Bronchial epithelial cell (primary cell): ENCODE measurements at regions not wholly inside any gene's neighbourhood (a gene's known extent, or its start where the extent isn't known, plus 50 kb on each side); places are given as distances from the start of the nearest gene placed in this dataset.

ENCODE experiments used
- DNase-seq: peaks from one replicate; pipeline ENCODE4 v3.0.0-alpha.2; 2010; ENCODE audit warnings: low read depth
- FAIRE-seq: peaks from 2 replicates; lab custom pipeline; 2011; peaks lifted over from hg19 to GRCh38; lab: Jason Lieb, UNC
- H3K27me3 ChIP-seq: 2 replicates; pipeline ENCODE4 v1.5.1; 2011; ENCODE audit warnings: low read length; ENCODE audit not compliant: control insufficient read depth, insufficient read depth
- H3K36me3 ChIP-seq: 2 replicates; pipeline ENCODE4 v1.5.1; 2011; ENCODE audit warnings: low read length; ENCODE audit not compliant: control insufficient read depth, insufficient read depth
- H3K4me3 ChIP-seq: 2 replicates; pipeline ENCODE4 v1.5.1; 2011; ENCODE audit warnings: mild to moderate bottlenecking, low read depth, low read length, control low read depth
- CTCF ChIP-seq: IDR thresholded peaks from 2 replicates; pipeline ENCODE4 v1.5.1; 2011; ENCODE audit warnings: mild to moderate bottlenecking, moderate library complexity, low read length, control low read depth, inconsistent platforms; ENCODE audit not compliant: insufficient read depth, severe bottlenecking

GRCh38 chr11:122177238-122177637, 61.2 kb upstream of the BLID start:
- DNase-seq (no peak), FAIRE-seq (no peak)
- no peak for TF ChIP-seq CTCF
- no peaks in the 10 kb centered on the region for H3K27me3 ChIP-seq
- no peaks in the 10 kb centered on the region for H3K36me3 ChIP-seq
- no peak overlapping the region for H3K4me3 ChIP-seq

GRCh38 chr11:122176651-122177050, 60.6 kb upstream of the BLID start:
- H3K4me3 ChIP-seq = no peak overlapping the region
- FAIRE-seq = no peak

GRCh38 chr11:122175306-122175705, 59.3 kb upstream of the BLID start:
- DNase-seq (no peak), FAIRE-seq (no peak)
- Histone ChIP-seq H3K4me3 (no peak overlapping the region), H3K36me3 (no peaks in the 10 kb centered on the region), H3K27me3 (no peaks in the 10 kb centered on the region)
- TF ChIP-seq CTCF = no peak

More at GRCh38 chr11:122176651-122177050, 60.6 kb upstream of the BLID start:
- no peaks in the 10 kb centered on the region for H3K36me3 ChIP-seq
- no peaks in the 10 kb centered on the region for H3K27me3 ChIP-seq
- peak; percentile 69 for DNase-seq
- TF ChIP-seq CTCF = no peak

GRCh38 chr11:122173587-122173986, 57.6 kb upstream of the BLID start:
- no peak for TF ChIP-seq CTCF
- DNase-seq = no peak
- Histone ChIP-seq H3K27me3 (no peaks in the 10 kb centered on the region), H3K36me3 (no peaks in the 10 kb centered on the region), H3K4me3 (no peak overlapping the region)
- no peak for FAIRE-seq

- Histone ChIP-seq H3K27me3 (no peaks in the 10 kb centered on the region), H3K4me3 (no peak overlapping the region), H3K36me3 (no peaks in the 10 kb centered on the region)
- TF ChIP-seq CTCF = no peak
- FAIRE-seq (no peak), DNase-seq (no peak)
These were observed 57.0 kb upstream of the BLID start for GRCh38 chr11:122173074-122173450.

GRCh38 chr11:122172352-122173073, 56.5 kb upstream of the BLID start:
- no peak overlapping the region for H3K4me3 ChIP-seq
- no peak for DNase-seq
- no peak for FAIRE-seq
- no peak for TF ChIP-seq CTCF
- H3K27me3 ChIP-seq = no peaks in the 10 kb centered on the region
- H3K36me3 ChIP-seq = no peaks in the 10 kb centered on the region
